ENCODE measurements at regions not wholly inside any gene's neighbourhood (a gene's known extent, or its start where the extent isn't known, plus 50 kb on each side); places are given as distances from the start of the nearest gene placed in this dataset.

- no peak for DNase-seq
Observed at GRCh38 chr1:199675937-199676336, 351.6 kb upstream of the NR5A2 start.

GRCh38 chr1:199678771-199679170 lies 348.7 kb upstream of the NR5A2 start:
- DNase-seq: no peak

GRCh38 chr1:199682081-199682480 lies 345.4 kb upstream of the NR5A2 start:
- DNase-seq: no peak

GRCh38 chr1:199684686-199685273 lies 342.7 kb upstream of the NR5A2 start:
- DNase-seq: no peak

- DNase-seq: no peak
Observed at GRCh38 chr1:199685369-199685768, 342.1 kb upstream of the NR5A2 start.

GRCh38 chr1:199687321-199687720 lies 340.2 kb upstream of the NR5A2 start:
- no peak for DNase-seq

- no peak for DNase-seq
Observed at GRCh38 chr1:199688133-199688676, 339.3 kb upstream of the NR5A2 start.

- no peak for DNase-seq
Observed at GRCh38 chr1:199688774-199689173, 338.7 kb upstream of the NR5A2 start.

GRCh38 chr1:199690496-199690895 lies 337.0 kb upstream of the NR5A2 start:
- no peak for DNase-seq

- DNase-seq: no peak
Observed at GRCh38 chr1:199691540-199691939, 336.0 kb upstream of the NR5A2 start.

GRCh38 chr1:199693724-199694123 lies 333.8 kb upstream of the NR5A2 start:
- DNase-seq: no peak

GRCh38 chr1:199696225-199696624 lies 331.3 kb upstream of the NR5A2 start:
- no peak for DNase-seq

GRCh38 chr1:199698222-199698621 lies 329.3 kb upstream of the NR5A2 start:
- no peak for DNase-seq

- no peak for DNase-seq
Observed at GRCh38 chr1:199700551-199700950, 327.0 kb upstream of the NR5A2 start.

GRCh38 chr1:199701726-199702125 lies 325.8 kb upstream of the NR5A2 start:
- DNase-seq: no peak

- DNase-seq: no peak
Observed at GRCh38 chr1:199704231-199704630, 323.3 kb upstream of the NR5A2 start.

GRCh38 chr1:199705825-199706224 lies 321.7 kb upstream of the NR5A2 start:
- DNase-seq: no peak

GRCh38 chr1:199706826-199707606 lies 320.5 kb upstream of the NR5A2 start:
- DNase-seq: no peak

GRCh38 chr1:199710974-199711373 lies 316.5 kb upstream of the NR5A2 start:
- no peak for DNase-seq

GRCh38 chr1:199716729-199717128 lies 310.8 kb upstream of the NR5A2 start:
- no peak for DNase-seq

GRCh38 chr1:199719156-199719842 lies 308.2 kb upstream of the NR5A2 start:
- no peak for DNase-seq

GRCh38 chr1:199720496-199720895 lies 307.0 kb upstream of the NR5A2 start:
- DNase-seq: no peak

GRCh38 chr1:199721001-199721400 lies 306.5 kb upstream of the NR5A2 start:
- no peak for DNase-seq

All from activated T-cell treated with anti-CD3 and anti-CD28 coated beads for 4 hours (primary cell).